HUES64 (cell line): ENCODE measurements at regions not wholly inside any gene's neighbourhood (a gene's known extent, or its start where the extent isn't known, plus 50 kb on each side); places are given as distances from the start of the nearest gene placed in this dataset.

Source experiments
- H3K27ac ChIP-seq: 2 replicates; pipeline ENCODE4 v1.7.0; 2013; ENCODE audit warnings: low read depth, low read length, inconsistent platforms
- H3K27me3 ChIP-seq: 2 replicates; pipeline ENCODE4 v1.6.1; 2013; ENCODE audit warnings: mild to moderate bottlenecking, low read length; ENCODE audit not compliant: insufficient read depth
- H3K36me3 ChIP-seq: 2 replicates; pipeline ENCODE4 v1.6.1; 2013; ENCODE audit warnings: mild to moderate bottlenecking, low read length; ENCODE audit not compliant: insufficient read depth
- H3K4me1 ChIP-seq: 2 replicates; pipeline ENCODE4 v1.6.1; 2013; ENCODE audit warnings: mild to moderate bottlenecking, low read length, moderate library complexity; ENCODE audit not compliant: insufficient read depth
- H3K4me3 ChIP-seq: 2 replicates; pipeline ENCODE4 v1.5.1; 2013; ENCODE audit warnings: mild to moderate bottlenecking, low read length, moderate library complexity
- H3K9ac ChIP-seq: 2 replicates; pipeline ENCODE4 v1.6.1; 2013; ENCODE audit warnings: mild to moderate bottlenecking, low read depth, low read length
- H3K9me3 ChIP-seq: 2 replicates; pipeline ENCODE4 v1.6.1; 2013; ENCODE audit warnings: low read depth, low read length; ENCODE audit not compliant: insufficient read depth
- WGBS: fragments of 150-250, 120-280 bp; methylation state at CpG from one replicate; pipeline ENCODE4 v1.1.7; 2013; ENCODE audit warnings: missing lambda C conversion rate; 5-methylcytosine and 5-hydroxymethylcytosine counted together

GRCh38 chr3:132378-132777, 64.2 kb upstream of the CHL1 start:
- no peaks in the 10 kb centered on the region for H3K36me3 ChIP-seq
- no peaks in the 10 kb centered on the region for H3K27me3 ChIP-seq
- no peak overlapping the region for H3K9ac ChIP-seq
- H3K27ac ChIP-seq = no peak overlapping the region
- H3K9me3 ChIP-seq = peaks cover 56% of the 10 kb centered on the region
- no peak overlapping the region for H3K4me3 ChIP-seq
- no peaks in the 10 kb centered on the region for H3K4me1 ChIP-seq

GRCh38 chr3:132904-133303, 63.7 kb upstream of the CHL1 start:
- 43% methylated on average over 2 of the region's 2 CpGs for WGBS
- Histone ChIP-seq H3K4me1 (no peaks in the 10 kb centered on the region), H3K27ac (no peak overlapping the region), H3K9me3 (peaks cover 58% of the 10 kb centered on the region), H3K4me3 (no peak overlapping the region), H3K27me3 (no peaks in the 10 kb centered on the region), H3K36me3 (no peaks in the 10 kb centered on the region), H3K9ac (no peak overlapping the region)

- no peaks in the 10 kb centered on the region for H3K27me3 ChIP-seq
- no peaks in the 10 kb centered on the region for H3K36me3 ChIP-seq
- peaks cover 77% of the 10 kb centered on the region for H3K9me3 ChIP-seq
- H3K9ac ChIP-seq = no peak overlapping the region
- H3K27ac ChIP-seq = no peak overlapping the region
- 67% methylated on average over 5 of the region's 5 CpGs for WGBS
- no peaks in the 10 kb centered on the region for H3K4me1 ChIP-seq
- no peak overlapping the region for H3K4me3 ChIP-seq
Observed at GRCh38 chr3:140748-141330, 55.7 kb upstream of the CHL1 start.
